OCI-LY7 (cell line): ENCODE measurements at regions not wholly inside any gene's neighbourhood (a gene's known extent, or its start where the extent isn't known, plus 50 kb on each side); places are given as distances from the start of the nearest gene placed in this dataset.
A peak's percentile ranks its signal among the peaks of the same experiment; 100 is the strongest.

Experiments
- BruUV-seq: library from RNA; stranded (reverse); fragments of 400-500 nt; replicated peaks from 2 replicates; lab custom pipeline; 2021; lab: Mats Ljungman, UMichigan
- CTCF ChIA-PET: fragments of 300-600 bp; sonication (Branson Sonifier 250); formaldehyde crosslinking; loops from one replicate; lab custom pipeline; 2022; ENCODE audit warnings: antibody characterized with exemption; ENCODE audit not compliant: unreplicated experiment; lab: Charles Lee
- POLR2A ChIA-PET: fragments of 300-600 bp; sonication (Branson Sonifier 250); formaldehyde crosslinking; loops from one replicate; lab custom pipeline; 2022; ENCODE audit warnings: antibody characterized with exemption; lab: Charles Lee
- DNase-seq: peaks from one replicate; pipeline ENCODE4 v3.0.0-alpha.2; 2015; ENCODE audit warnings: low spot score
- H2AFZ ChIP-seq: fragments of 200-600 bp; sonication (generic), shearing (Covaris generic); 2 replicates; pipeline ENCODE4 v1.6.1; 2014; ENCODE audit warnings: mild to moderate bottlenecking, antibody characterized with exemption, low read length, moderate library complexity
- H3K27ac ChIP-seq: fragments of 200-600 bp; sonication (generic); 2 replicates; pipeline ENCODE4 v1.5.1; 2014; ENCODE audit warnings: mixed run types, low read depth, mild to moderate bottlenecking, moderate library complexity, low read length, inconsistent platforms; ENCODE audit not compliant: poor library complexity, severe bottlenecking
- H3K36me3 ChIP-seq: fragments of 200-600 bp; sonication (generic); 2 replicates; pipeline ENCODE4 v1.6.1; 2014; ENCODE audit warnings: mild to moderate bottlenecking, antibody characterized with exemption, low read length, moderate library complexity, mixed read lengths; ENCODE audit not compliant: insufficient read depth
- H3K4me1 ChIP-seq: fragments of 200-600 bp; sonication (generic); 2 replicates; pipeline ENCODE4 v1.5.1; 2014; ENCODE audit warnings: mild to moderate bottlenecking, low read length; ENCODE audit not compliant: insufficient read depth, poor library complexity, severe bottlenecking
- H3K4me2 ChIP-seq: fragments of 200-600 bp; sonication (generic); 2 replicates; pipeline ENCODE4 v1.6.1; 2014; ENCODE audit warnings: mild to moderate bottlenecking, low read length
- H3K4me3 ChIP-seq: fragments of 200-600 bp; sonication (generic); 2 replicates; pipeline ENCODE4 v1.5.1; 2014; ENCODE audit warnings: mild to moderate bottlenecking, low read depth, low read length; ENCODE audit not compliant: poor library complexity, severe bottlenecking
- H3K79me2 ChIP-seq: fragments of 200-600 bp; sonication (generic); 2 replicates; pipeline ENCODE4 v1.6.1; 2016; ENCODE audit warnings: low read depth, mild to moderate bottlenecking, low read length, moderate library complexity, mixed read lengths; ENCODE audit not compliant: insufficient read depth
- H3K9me2 ChIP-seq: fragments of 200-600 bp; sonication (generic); 2 replicates; pipeline ENCODE4 v1.6.1; 2016; ENCODE audit warnings: mild to moderate bottlenecking, low read length, mixed read lengths; ENCODE audit not compliant: insufficient read depth
- H3K9me3 ChIP-seq: fragments of 200-600 bp; sonication (generic); 2 replicates; pipeline ENCODE4 v1.6.1; 2014; ENCODE audit warnings: mild to moderate bottlenecking, mixed run types, low read length, mixed read lengths
- H4K20me1 ChIP-seq: fragments of 200-600 bp; sonication (generic); 2 replicates; pipeline ENCODE4 v1.6.1; 2014; ENCODE audit warnings: mild to moderate bottlenecking, antibody characterized with exemption, low read length, moderate library complexity, mixed read lengths; ENCODE audit not compliant: insufficient read depth
- EZH2phosphoT487 ChIP-seq: fragments of 200-600 bp; sonication (generic); IDR thresholded peaks from 2 replicates; pipeline ENCODE4 v1.6.1; 2018; ENCODE audit warnings: low read depth, borderline replicate concordance, mild to moderate bottlenecking, mixed run types, antibody characterized with exemption, low read length, moderate library complexity, mixed read lengths
- intact Hi-C: fragments of 100-400 bp; cut with micrococcal nuclease; formaldehyde crosslinking; loops from one replicate; pipeline ENCODE4 v1.10.0; 2022; ENCODE audit not compliant: unreplicated experiment
- TF ChIP-seq, protein P1 (sequence below): fragments of 200-600 bp; sonication (generic); conservative IDR thresholded peaks from 2 replicates; pipeline ENCODE4 v1.5.1; 2014; ENCODE audit warnings: mild to moderate bottlenecking, antibody characterized with exemption, low read length, moderate library complexity, mixed read lengths

DNA sequence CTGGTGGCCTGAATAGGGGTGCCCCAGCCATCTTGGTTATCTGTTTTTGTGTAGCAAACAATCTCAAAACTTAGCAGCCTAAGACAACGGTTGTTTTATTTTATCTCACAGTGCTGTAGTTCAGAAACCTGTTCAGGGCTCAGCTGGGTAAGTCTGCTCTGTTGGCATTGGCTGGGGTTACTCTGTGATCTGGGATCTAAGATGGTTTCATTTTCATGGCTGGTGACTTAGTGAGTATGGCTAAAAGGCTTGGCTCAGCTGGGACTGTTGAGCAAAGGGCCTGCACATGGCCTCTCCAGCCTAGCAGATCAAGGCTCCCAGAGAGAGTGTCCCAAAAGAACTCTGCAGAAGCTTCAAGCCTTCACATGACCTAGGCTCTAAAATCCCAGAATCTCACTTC lies 60.8 kb upstream of the POU2AF1 start:
- DNase-seq = no peak
- H3K36me3 ChIP-seq = no peaks in the 10 kb centered on the region
- H2AFZ ChIP-seq = peak overlapping the region; percentile 78; the same call in 1 of the 2 replicates
- H3K9me2 ChIP-seq = no peaks in the 10 kb centered on the region
- TF ChIP-seq, protein P1, sequence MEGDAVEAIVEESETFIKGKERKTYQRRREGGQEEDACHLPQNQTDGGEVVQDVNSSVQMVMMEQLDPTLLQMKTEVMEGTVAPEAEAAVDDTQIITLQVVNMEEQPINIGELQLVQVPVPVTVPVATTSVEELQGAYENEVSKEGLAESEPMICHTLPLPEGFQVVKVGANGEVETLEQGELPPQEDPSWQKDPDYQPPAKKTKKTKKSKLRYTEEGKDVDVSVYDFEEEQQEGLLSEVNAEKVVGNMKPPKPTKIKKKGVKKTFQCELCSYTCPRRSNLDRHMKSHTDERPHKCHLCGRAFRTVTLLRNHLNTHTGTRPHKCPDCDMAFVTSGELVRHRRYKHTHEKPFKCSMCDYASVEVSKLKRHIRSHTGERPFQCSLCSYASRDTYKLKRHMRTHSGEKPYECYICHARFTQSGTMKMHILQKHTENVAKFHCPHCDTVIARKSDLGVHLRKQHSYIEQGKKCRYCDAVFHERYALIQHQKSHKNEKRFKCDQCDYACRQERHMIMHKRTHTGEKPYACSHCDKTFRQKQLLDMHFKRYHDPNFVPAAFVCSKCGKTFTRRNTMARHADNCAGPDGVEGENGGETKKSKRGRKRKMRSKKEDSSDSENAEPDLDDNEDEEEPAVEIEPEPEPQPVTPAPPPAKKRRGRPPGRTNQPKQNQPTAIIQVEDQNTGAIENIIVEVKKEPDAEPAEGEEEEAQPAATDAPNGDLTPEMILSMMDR = no peak
- no peak for TF ChIP-seq EZH2phosphoT487
- peak overlapping the region; percentile 16 for H3K4me3 ChIP-seq
- intact Hi-C loops = loop anchor here (1.0 to 10.0 kb wide), 3 partner anchors 23 to 1235 kb away; no protein-coding TSS in a partner anchor
- ChIA-PET POLR2A (interaction anchor here (0.6 to 3.8 kb wide), 8 partner anchors 12 to 332 kb away, joined by 3 to 39 read pairs (median 4); partner anchors contain the start of gene POU2AF1), CTCF (interaction anchor here (0.9 to 3.1 kb wide), 4 partner anchors 12 to 166 kb away, joined by 4 to 22 read pairs (median 8); no protein-coding TSS in a partner anchor)
- no TSS peak for BruUV-seq
- H3K79me2 ChIP-seq = no peaks in the 10 kb centered on the region
- peaks cover 76% of the 10 kb centered on the region for H3K4me1 ChIP-seq
- no peaks in the 10 kb centered on the region for H3K9me3 ChIP-seq
- H3K27ac ChIP-seq = peak overlapping the region; percentile 86
- H3K4me2 ChIP-seq = peak overlapping the region; percentile 70
- no peaks in the 10 kb centered on the region for H4K20me1 ChIP-seq

GRCh38 chr11:111438846-111439520 lies 59.9 kb upstream of the POU2AF1 start:
- Histone ChIP-seq H3K27ac (peak overlapping the region; percentile 86), H3K9me2 (no peaks in the 10 kb centered on the region), H3K9me3 (no peaks in the 10 kb centered on the region), H2AFZ (peak overlapping the region; percentile 78), H3K79me2 (no peaks in the 10 kb centered on the region), H3K36me3 (no peaks in the 10 kb centered on the region), H3K4me3 (peak overlapping the region; percentile 16), H3K4me2 (peak overlapping the region; percentile 70), H3K4me1 (peaks cover 72% of the 10 kb centered on the region), H4K20me1 (no peaks in the 10 kb centered on the region)
- no TSS peak for BruUV-seq
- DNase-seq = peak; percentile 90
- CTCF ChIA-PET = interaction anchor here (0.9 to 3.1 kb wide), 5 partner anchors 11 to 165 kb away, joined by 4 to 22 read pairs (median 9); no protein-coding TSS in a partner anchor
- POLR2A ChIA-PET = interaction anchor here (0.9 to 3.8 kb wide), 12 partner anchors 11 to 1010 kb away, joined by 3 to 39 read pairs (median 4); partner anchors contain the start of gene POU2AF1
- intact Hi-C loops = loop anchor here (1.0 to 5.0 kb wide), 2 partner anchors 22 to 262 kb away; no protein-coding TSS in a partner anchor
- TF ChIP-seq EZH2phosphoT487 = no peak
- TF ChIP-seq, protein P1 = no peak
